Inferior parietal cortex (tissue), 1 donor: ENCODE measurements at regions not wholly inside any gene's neighbourhood (a gene's known extent, or its start where the extent isn't known, plus 50 kb on each side); places are given as distances from the start of the nearest gene placed in this dataset.
"Not testable (repeated sequence)": the region's sequence is repeated elsewhere in the genome, so short reads cannot be mapped to it uniquely, and the experiment has no call there.

Experiments
- DNase-seq: peaks from one replicate; pipeline ENCODE4 v3.0.0-alpha.2; 2016; ENCODE audit errors: extremely low spot score

GRCh38 chr13:93017493-93018112 lies 209.0 kb upstream of the GPC6 start:
- DNase-seq = no peak

- no peak for DNase-seq
Measured at GRCh38 chr13:93023929-93024328, 202.7 kb upstream of the GPC6 start.

- DNase-seq = no peak
Measured at GRCh38 chr13:93025984-93026383, 200.6 kb upstream of the GPC6 start.

DNA sequence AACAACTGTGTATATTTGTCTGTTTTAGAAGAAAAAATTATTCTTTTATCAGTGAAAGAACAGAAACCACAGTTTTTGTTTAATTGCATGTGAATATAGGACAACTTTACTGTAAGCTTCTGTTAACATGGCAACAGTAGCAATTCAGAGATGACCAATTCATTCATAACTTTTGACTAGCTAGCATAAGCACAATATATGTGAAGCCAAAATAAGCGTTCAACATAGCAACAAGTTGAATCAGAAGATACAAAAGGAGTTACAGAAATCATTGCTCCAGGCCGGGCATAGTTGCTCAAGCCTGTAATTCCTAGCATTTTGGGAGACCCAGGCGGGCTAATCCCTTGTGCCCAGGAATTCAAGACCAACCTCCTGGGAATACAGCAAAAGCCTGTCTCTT lies 197.1 kb upstream of the GPC6 start:
- no peak for DNase-seq

DNA sequence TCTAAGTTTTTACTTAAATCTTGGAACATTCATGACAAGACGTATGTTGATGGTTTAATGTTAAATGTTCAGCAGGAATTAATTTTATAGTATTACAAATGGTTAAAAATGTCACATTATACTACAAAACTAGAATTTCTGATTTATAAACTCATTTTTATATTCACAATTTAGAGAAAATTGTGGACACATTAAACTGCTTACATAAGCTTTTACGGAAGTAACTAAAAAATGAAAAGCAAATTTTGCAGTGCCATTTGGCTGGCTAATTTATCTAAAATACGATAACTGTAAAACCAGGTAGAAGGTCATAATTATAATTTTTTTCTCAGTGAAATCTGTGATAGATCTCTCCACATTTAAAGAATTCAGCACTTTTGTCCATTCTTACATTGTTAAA lies 190.2 kb upstream of the GPC6 start:
- no peak for DNase-seq

- no peak for DNase-seq
Measured at GRCh38 chr13:93037780-93038179, 188.8 kb upstream of the GPC6 start.

GRCh38 chr13:93038187-93038586 lies 188.4 kb upstream of the GPC6 start:
- no peak for DNase-seq

DNA sequence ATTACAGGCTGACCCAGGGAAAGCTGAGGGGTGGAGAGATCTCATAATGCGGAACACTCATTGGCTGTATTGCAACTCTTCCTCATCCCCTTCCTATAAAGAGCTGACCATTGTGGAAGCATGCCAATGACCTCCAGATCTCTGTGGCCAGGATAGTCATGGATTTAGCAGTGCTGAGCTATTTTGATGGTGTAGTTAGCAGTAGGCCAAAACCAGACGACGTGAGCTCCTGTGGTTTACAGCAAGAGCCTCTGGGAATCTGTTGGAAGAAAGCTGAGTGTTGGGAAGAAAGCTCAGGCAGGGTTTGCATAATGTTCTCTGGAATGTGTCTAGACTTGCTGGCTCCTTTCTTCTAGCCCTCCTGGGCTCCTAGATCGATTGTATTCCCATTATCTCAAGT lies 187.5 kb upstream of the GPC6 start:
- DNase-seq = no peak

DNA sequence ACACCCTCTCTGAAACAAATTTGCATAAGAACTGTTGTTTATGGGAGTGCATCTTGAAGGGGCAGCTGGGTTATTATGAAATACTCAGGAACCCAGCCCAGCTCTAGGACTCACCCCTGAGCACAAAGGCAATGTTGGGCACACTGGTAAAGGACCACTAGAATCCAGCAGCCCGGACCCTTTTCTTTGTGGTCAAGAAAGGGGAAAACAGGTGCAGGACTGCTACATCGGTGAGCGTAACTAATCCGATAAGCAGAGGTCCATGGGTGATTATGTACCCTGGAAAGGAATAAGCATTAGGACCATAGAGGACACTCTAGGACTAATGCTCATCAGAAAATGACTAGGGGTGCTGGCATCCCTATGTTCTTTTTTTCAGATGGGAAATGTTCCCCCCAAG lies 185.0 kb upstream of the GPC6 start:
- DNase-seq = not testable (repeated sequence)

GRCh38 chr13:93045836-93046235 lies 180.8 kb upstream of the GPC6 start:
- DNase-seq = no peak

DNA sequence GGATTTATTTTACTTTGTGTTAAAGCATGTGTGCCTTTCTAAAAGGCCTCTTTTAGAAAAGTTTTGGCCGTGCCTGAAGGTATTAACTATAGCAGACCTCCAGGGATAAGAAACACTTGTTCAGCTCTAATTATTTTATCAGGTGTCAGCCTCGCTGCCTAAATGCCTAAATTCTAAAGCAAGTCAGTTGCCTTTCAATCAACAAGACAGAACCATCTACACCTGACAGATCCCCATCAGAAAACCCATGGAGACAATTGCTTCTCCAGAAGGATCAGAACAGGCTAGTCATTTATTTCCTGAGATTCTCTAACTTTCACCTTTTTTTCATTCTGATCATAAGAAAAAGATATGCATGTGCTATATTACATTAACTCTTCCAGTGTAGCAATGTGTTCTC lies 171.4 kb upstream of the GPC6 start:
- no peak for DNase-seq

DNA sequence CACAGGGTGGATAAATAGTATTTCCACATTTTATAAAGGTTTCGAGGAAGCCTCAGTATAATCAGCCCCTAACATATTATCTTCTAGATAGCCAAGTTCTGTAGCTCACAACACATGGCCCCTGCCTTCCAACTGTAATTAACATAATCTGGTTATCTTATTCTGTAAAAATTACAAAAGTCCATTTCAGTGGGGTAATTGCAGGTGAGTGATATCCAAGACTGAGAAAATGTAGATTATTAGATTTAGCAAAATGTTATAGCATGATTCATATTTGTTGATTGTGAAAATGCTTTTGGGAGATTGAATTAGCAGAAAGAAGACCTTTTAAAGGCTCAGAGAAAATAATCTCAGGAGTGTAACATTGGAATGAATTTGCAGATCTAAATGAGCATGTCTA lies 168.3 kb upstream of the GPC6 start:
- no peak for DNase-seq

- no peak for DNase-seq
Measured at GRCh38 chr13:93060144-93060543, 166.5 kb upstream of the GPC6 start.

DNA sequence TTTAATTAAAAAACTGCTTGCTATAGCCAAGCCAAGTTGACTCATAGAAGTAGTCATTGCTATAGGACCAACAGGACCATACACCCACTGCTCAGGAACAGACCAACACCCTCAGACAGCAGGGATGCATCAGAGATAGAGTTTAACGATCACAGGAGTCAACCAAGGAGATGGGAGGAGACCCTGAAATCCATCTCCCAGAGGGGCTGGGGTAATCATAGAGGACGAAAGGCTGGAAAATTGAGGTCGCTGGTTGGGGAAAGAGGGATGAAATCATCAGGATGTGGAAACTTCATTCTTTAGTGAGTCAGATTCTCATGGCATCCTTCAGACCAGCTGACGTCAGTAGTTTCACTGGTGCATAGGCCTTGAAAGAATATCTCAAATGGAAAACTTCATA lies 160.4 kb upstream of the GPC6 start:
- DNase-seq = no peak

- DNase-seq = no peak
Measured at GRCh38 chr13:93079294-93079693, 147.3 kb upstream of the GPC6 start.

DNA sequence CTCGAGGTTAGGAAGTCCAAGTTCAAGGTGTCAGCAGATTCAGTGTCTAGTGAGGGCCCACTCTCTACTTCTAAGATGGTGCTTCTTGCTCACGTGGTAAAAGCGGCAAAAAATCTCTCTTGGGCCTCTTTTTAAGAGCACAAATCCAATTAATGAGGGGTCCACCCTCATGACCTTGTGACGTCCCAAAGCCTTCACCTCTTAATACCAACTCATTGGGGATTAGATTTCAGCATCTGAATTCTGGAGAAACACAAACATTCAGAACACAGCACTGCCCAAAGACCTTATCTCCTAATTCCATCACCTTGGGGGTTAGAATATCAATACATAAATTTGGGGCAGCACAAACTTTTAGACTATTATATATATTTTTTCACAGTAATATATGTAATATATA lies 146.4 kb upstream of the GPC6 start:
- no peak for DNase-seq

GRCh38 chr13:93080587-93080986 lies 146.0 kb upstream of the GPC6 start:
- DNase-seq = no peak

- DNase-seq = no peak
Measured at GRCh38 chr13:93086329-93086728, 140.3 kb upstream of the GPC6 start.

DNA sequence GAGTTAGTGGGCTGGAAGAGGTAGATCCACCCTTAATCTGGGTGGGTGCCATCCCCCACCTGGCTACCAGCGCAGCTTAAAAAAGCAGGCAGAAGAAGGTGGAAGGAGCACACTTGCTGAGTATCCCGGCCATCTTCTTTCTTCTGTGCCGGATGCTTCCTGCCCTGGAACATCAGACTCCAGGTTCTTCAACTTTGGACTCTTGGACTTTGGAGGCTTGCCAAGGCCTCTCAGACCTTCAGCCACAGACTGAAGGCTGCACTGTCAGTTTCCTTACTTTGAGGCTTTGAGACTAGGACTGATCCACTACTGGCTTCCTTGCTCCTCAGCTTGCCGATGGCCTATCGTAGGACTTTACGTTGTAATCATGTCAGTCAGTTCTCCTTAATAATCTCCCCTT lies 127.6 kb upstream of the GPC6 start:
- no peak for DNase-seq

DNA sequence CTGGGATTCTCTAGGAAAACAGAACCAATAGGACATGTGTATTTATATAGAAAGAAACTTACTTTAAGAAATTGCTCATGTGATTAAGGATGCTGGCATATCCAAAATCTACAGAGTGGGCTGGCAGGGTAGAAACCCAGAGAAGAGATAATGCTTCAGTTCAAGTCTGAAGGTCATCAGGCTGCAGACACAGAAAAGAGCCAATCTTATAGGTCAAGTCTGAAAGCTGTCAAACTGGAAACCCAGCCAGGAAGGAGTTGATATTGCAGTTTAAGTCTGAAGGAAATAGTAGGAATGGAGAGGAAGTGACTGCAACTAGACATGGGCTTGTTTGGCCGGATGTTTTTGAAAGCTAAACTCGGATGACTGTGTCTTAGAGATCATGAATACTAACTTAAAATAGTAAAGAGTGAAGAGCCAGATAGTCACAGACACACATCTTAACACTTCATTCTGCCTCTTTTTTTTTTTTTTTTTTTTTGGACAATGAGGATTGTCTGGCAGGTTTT lies 125.3 kb upstream of the GPC6 start:
- no peak for DNase-seq

DNA sequence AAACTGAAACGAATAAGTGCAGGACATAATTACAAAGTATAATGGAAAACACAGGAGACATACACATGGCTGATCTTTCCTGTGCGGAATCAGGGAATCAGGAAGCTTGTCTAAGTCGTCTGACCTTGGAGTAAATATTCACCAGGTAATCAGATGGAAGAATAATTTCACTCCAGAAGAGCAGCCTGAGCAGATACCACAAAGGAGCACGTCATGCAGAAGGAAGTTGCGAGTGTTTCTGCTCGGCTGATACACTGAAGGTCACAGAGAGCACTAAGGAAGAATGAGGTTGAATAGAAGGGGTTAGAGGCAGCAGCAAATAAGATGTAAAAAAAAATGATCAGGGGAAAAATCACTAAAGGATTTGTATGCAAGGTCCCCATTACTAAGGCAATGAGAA lies 122.3 kb upstream of the GPC6 start:
- DNase-seq = no peak

- peak; percentile 32 for DNase-seq
Measured at GRCh38 chr13:93108111-93108601, 118.5 kb upstream of the GPC6 start.

- no peak for DNase-seq
Measured at GRCh38 chr13:93116809-93117208, 109.8 kb upstream of the GPC6 start.

GRCh38 chr13:93118081-93118615 lies 108.5 kb upstream of the GPC6 start:
- DNase-seq = no peak
